HG03342 (cell line): ENCODE measurements at regions not wholly inside any gene's neighbourhood (a gene's known extent, or its start where the extent isn't known, plus 50 kb on each side); places are given as distances from the start of the nearest gene placed in this dataset.
"Not testable (repeated sequence)": the region's sequence is repeated elsewhere in the genome, so short reads cannot be mapped to it uniquely, and the experiment has no call there.

Experiments used
- ATAC-seq: cut with Tn5 transposase; IDR thresholded peaks from one replicate; pipeline ENCODE4 v1.9.1; 2021; ENCODE audit warnings: mild to moderate bottlenecking, moderate library complexity; ENCODE audit not compliant: unreplicated experiment

GRCh38 chr6:147958683-147959082 is 384.0 kb upstream of the SASH1 start:
- ATAC-seq, result no peak

- ATAC-seq, result no peak
Measured at GRCh38 chr6:147961481-147962141, 381.0 kb upstream of the SASH1 start.

GRCh38 chr6:147965448-147965847 is 377.2 kb upstream of the SASH1 start:
- ATAC-seq, result not testable (repeated sequence)

- no peak for ATAC-seq
Measured at GRCh38 chr6:147970970-147971369, 371.7 kb upstream of the SASH1 start.

- ATAC-seq, result no peak
Measured at GRCh38 chr6:147972448-147972847, 370.2 kb upstream of the SASH1 start.

- ATAC-seq, result no peak
Measured at GRCh38 chr6:147973806-147974205, 368.8 kb upstream of the SASH1 start.

GRCh38 chr6:147974376-147974775 is 368.3 kb upstream of the SASH1 start:
- no peak for ATAC-seq

GRCh38 chr6:147977851-147978465 is 364.7 kb upstream of the SASH1 start:
- no peak for ATAC-seq

- no peak for ATAC-seq
Measured at GRCh38 chr6:147979966-147980365, 362.7 kb upstream of the SASH1 start.

- ATAC-seq, result no peak
Measured at GRCh38 chr6:147983581-147984366, 358.9 kb upstream of the SASH1 start.

GRCh38 chr6:147986846-147987245 is 355.8 kb upstream of the SASH1 start:
- ATAC-seq, result no peak

- ATAC-seq, result no peak
Measured at GRCh38 chr6:147990159-147990558, 352.5 kb upstream of the SASH1 start.

- no peak for ATAC-seq
Measured at GRCh38 chr6:147991961-147992360, 350.7 kb upstream of the SASH1 start.

GRCh38 chr6:147999001-147999540 is 343.6 kb upstream of the SASH1 start:
- ATAC-seq, result no peak

GRCh38 chr6:148001844-148002642 is 340.6 kb upstream of the SASH1 start:
- no peak for ATAC-seq

- ATAC-seq, result no peak
Measured at GRCh38 chr6:148004651-148005050, 338.0 kb upstream of the SASH1 start.

- ATAC-seq, result no peak
Measured at GRCh38 chr6:148005806-148006205, 336.8 kb upstream of the SASH1 start.

- ATAC-seq, result not testable (repeated sequence)
Measured at GRCh38 chr6:148010516-148010915, 332.1 kb upstream of the SASH1 start.

- ATAC-seq, result no peak
Measured at GRCh38 chr6:148016013-148016412, 326.6 kb upstream of the SASH1 start.

- ATAC-seq, result no peak
Measured at GRCh38 chr6:148021165-148021564, 321.5 kb upstream of the SASH1 start.

- no peak for ATAC-seq
Measured at GRCh38 chr6:148021699-148022098, 320.9 kb upstream of the SASH1 start.
